Calu3 (cell line): ENCODE measurements at regions not wholly inside any gene's neighbourhood (a gene's known extent, or its start where the extent isn't known, plus 50 kb on each side); places are given as distances from the start of the nearest gene placed in this dataset.
"Not testable (repeated sequence)": the region's sequence is repeated elsewhere in the genome, so short reads cannot be mapped to it uniquely, and the experiment has no call there.

ENCODE experiments used
- BruUV-seq: library from RNA; stranded (reverse); fragments of 400-500 nt; replicated peaks from 2 replicates; lab custom pipeline; 2021; lab: Mats Ljungman, UMichigan
- CTCF ChIA-PET: fragments of 300-600 bp; sonication (Branson Sonifier 250); formaldehyde crosslinking; loops from one replicate; lab custom pipeline; 2022; ENCODE audit warnings: antibody characterized with exemption; lab: Charles Lee
- DNase-seq: peaks from one replicate; pipeline ENCODE4 v3.0.0; 2022
- H3K27ac Mint-ChIP-seq: one replicate; pipeline ENCODE4 v1.8.0; 2022; ENCODE audit warnings: mixed read lengths; ENCODE audit not compliant: unreplicated experiment
- H3K27me3 Mint-ChIP-seq: one replicate; pipeline ENCODE4 v1.8.0; 2022; ENCODE audit warnings: mixed read lengths; ENCODE audit not compliant: unreplicated experiment
- H3K36me3 Mint-ChIP-seq: one replicate; pipeline ENCODE4 v1.8.0; 2022; ENCODE audit warnings: mild to moderate bottlenecking, moderate library complexity, mixed read lengths; ENCODE audit not compliant: insufficient read depth, unreplicated experiment
- H3K4me1 Mint-ChIP-seq: one replicate; pipeline ENCODE4 v1.8.0; 2022; ENCODE audit warnings: mild to moderate bottlenecking, low read depth, mixed read lengths; ENCODE audit not compliant: unreplicated experiment
- H3K4me3 Mint-ChIP-seq: one replicate; pipeline ENCODE4 v1.8.0; 2022; ENCODE audit warnings: mild to moderate bottlenecking, low read depth, moderate library complexity, mixed read lengths; ENCODE audit not compliant: unreplicated experiment
- H3K9me3 Mint-ChIP-seq: one replicate; pipeline ENCODE4 v1.8.0; 2022; ENCODE audit warnings: low read depth, mixed read lengths; ENCODE audit not compliant: unreplicated experiment
- CTCF ChIP-seq: fragments of 200-600 bp; IDR thresholded peaks from one replicate; pipeline ENCODE4 v1.8.0; 2022; ENCODE audit warnings: antibody characterized with exemption; ENCODE audit not compliant: unreplicated experiment
- intact Hi-C: fragments of 100-400 bp; cut with micrococcal nuclease; formaldehyde crosslinking; loops from one replicate; pipeline ENCODE4 v1.10.0; 2022; ENCODE audit not compliant: unreplicated experiment

DNA sequence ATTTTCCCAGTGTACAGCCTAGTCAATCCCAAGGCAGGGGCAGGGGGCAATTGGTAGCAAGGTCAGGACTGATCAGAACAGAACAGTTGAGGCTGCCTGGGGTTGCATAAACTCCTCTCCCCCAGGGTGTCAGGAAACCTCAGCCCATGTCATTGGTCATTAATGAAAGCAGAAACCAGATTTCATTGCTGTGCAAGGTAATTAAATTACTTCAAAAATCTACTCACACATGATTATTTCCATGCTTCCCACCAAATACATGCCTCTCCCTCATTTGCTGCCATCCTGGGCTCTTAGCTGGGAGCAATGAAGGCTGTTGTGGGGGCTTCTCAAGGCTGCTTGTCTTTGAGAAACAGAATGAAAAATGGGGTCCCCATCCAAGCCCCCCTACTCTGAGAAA, 124.2 kb downstream of the PHETA1 start:
- CTCF ChIA-PET: interaction anchor here (0.6 kb wide), 1 partner anchor 99 kb away, joined by 3 read pairs; no protein-coding TSS in a partner anchor
- no peak for DNase-seq
- no peaks in the 10 kb centered on the region for H3K36me3 Mint-ChIP-seq
- H3K9me3 Mint-ChIP-seq: no peaks in the 10 kb centered on the region
- H3K27me3 Mint-ChIP-seq: peaks cover 88% of the 10 kb centered on the region
- intact Hi-C loops: no loop called here
- H3K4me3 Mint-ChIP-seq: no peak overlapping the region
- TF ChIP-seq CTCF: no peak
- no peak overlapping the region for H3K27ac Mint-ChIP-seq
- no TSS peak for BruUV-seq
- no peaks in the 10 kb centered on the region for H3K4me1 Mint-ChIP-seq

DNA sequence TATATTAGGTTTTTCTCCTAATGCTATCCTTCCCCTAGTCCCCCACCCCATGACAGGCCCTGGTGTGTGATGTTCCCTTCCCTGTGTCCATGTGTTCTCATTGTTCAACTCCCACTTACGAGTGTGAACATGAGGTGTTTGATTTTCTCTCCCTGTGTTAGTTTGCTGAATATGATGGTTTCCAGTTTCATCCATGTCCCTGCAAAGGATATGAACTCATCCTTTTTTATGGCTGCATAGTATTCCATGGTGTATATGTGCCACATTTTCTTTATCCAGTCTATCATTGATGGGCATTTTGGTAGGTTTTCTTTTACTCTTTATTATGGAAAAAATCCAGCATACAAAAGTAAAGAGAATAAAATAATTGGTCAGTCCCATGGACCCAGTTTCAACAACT, 126.1 kb downstream of the PHETA1 start:
- H3K4me3 Mint-ChIP-seq, BruUV-seq, CTCF ChIA-PET, DNase-seq, intact Hi-C loops, H3K36me3 Mint-ChIP-seq, H3K9me3 Mint-ChIP-seq, H3K4me1 Mint-ChIP-seq, H3K27ac Mint-ChIP-seq: not testable (repeated sequence)
- peaks cover 88% of the 10 kb centered on the region for H3K27me3 Mint-ChIP-seq

DNA sequence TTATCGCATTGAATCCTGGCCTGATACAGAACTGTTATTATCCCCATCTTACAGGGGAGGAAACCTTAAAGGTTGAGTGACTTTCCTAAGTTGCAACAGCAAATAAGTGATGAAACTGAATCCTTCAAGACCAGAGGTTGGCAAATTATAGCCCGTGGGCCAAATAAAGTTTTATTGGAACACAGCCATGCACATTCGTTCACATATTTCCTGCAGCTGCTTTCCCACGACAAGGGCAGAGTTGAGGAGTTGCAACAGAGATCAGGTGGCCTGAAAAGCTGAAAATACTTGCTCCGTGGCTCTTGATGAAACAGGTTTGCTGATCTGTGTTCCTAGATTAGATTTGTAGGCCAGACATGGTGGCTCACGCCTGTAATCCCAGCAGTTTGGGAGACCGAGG, 126.7 kb downstream of the PHETA1 start:
- Mint-ChIP-seq H3K4me3 (no peak overlapping the region), H3K36me3 (no peaks in the 10 kb centered on the region), H3K9me3 (no peaks in the 10 kb centered on the region), H3K4me1 (no peaks in the 10 kb centered on the region), H3K27ac (no peak overlapping the region), H3K27me3 (peaks cover 88% of the 10 kb centered on the region)
- DNase-seq: no peak
- no peak for TF ChIP-seq CTCF
- BruUV-seq: no TSS peak
- CTCF ChIA-PET: no interaction called here
- intact Hi-C loops: no loop called here

DNA sequence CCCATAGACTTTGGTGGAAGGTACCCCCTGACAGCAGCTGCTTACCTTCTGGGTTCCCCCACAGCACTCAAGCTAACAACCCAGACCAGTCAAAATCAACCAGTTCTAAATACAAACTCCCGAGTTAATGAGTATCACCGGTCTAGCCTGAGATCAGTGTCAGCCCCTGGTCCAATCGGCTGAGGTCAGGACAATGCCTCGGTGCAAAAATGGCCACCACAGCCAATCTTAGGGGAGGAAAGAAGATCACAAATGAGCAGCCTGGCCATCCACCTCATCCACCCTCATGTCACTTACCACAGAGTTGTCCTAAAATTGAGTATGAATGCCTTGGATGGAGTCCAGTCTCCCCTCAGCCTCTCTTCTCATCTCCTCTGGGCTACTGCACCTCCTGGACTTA, 128.5 kb downstream of the PHETA1 start:
- intact Hi-C loops: no loop called here
- Mint-ChIP-seq H3K27ac (no peak overlapping the region), H3K27me3 (peaks cover 88% of the 10 kb centered on the region), H3K4me1 (no peaks in the 10 kb centered on the region), H3K4me3 (no peak overlapping the region), H3K36me3 (no peaks in the 10 kb centered on the region), H3K9me3 (no peaks in the 10 kb centered on the region)
- BruUV-seq: no TSS peak
- CTCF ChIA-PET: no interaction called here
- TF ChIP-seq CTCF: no peak
- DNase-seq: no peak

DNA sequence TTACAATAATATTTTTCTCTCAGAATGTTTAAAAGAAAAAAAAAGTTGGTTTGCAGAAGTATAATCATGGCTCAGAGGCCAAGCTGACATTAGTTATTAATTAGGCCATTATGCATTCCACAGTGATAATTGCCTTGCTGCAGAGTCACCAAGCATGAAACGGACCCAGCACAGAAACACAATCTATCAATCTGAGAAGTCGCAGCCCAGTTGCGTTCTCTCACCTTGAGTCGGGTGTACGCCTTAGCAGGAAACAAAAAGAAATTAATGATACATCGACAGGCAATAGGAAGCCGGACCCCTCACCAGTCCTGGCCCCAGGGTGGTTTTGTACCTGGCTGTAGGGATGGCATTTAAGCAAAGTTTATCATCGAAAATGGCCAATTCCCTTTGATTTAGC, 129.7 kb downstream of the PHETA1 start:
- BruUV-seq: no TSS peak
- Mint-ChIP-seq H3K27me3 (peaks cover 88% of the 10 kb centered on the region), H3K27ac (no peak overlapping the region), H3K36me3 (no peaks in the 10 kb centered on the region), H3K9me3 (no peaks in the 10 kb centered on the region), H3K4me1 (no peaks in the 10 kb centered on the region), H3K4me3 (no peak overlapping the region)
- intact Hi-C loops: no loop called here
- no peak for DNase-seq
- TF ChIP-seq CTCF: no peak
- CTCF ChIA-PET: no interaction called here
